22Rv1 (cell line): ENCODE measurements at regions not wholly inside any gene's neighbourhood (a gene's known extent, or its start where the extent isn't known, plus 50 kb on each side); places are given as distances from the start of the nearest gene placed in this dataset.

Experiments
- CTCF ChIP-seq: fragments of 450-650 bp; IDR thresholded peaks from 2 replicates; pipeline ENCODE4 v1.5.1; 2017; ENCODE audit warnings: mild to moderate bottlenecking
- ZFX ChIP-seq: fragments of 450-650 bp; IDR thresholded peaks from 2 replicates; pipeline ENCODE4 v1.6.1; 2017; ENCODE audit warnings: antibody characterized with exemption, borderline replicate concordance

DNA sequence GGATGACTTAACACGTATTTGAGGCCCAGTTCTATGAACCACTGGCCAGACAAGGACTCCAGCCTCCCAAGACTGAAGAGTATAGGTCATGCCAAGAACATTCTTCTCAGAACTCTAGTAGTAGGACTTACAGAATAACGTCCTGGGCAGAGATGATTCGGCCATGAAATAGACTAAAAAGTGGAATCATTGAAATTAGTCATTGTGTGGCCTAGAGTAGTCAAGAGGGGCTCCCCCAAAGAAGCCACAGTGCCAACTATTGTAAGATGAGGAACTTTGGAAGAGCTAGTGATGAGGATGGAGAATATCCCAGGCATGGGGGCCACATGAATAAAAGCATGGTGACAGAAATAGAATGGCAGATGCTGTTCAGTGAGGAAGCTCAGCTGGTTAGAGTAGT, 101.1 kb downstream of the TRIB2 start:
- TF ChIP-seq ZFX (no peak), CTCF (no peak)
